ENCODE measurements at regions not wholly inside any gene's neighbourhood (a gene's known extent, or its start where the extent isn't known, plus 50 kb on each side); places are given as distances from the start of the nearest gene placed in this dataset.
"Not testable (repeated sequence)": the region's sequence is repeated elsewhere in the genome, so short reads cannot be mapped to it uniquely, and the experiment has no call there.

GRCh38 chr6:44017307-44017706 is 109.9 kb downstream of the MRPL14 start:
- not testable (repeated sequence) for DNase-seq (ENCODE audit: extremely low read depth, low read depth, low spot score)

DNA sequence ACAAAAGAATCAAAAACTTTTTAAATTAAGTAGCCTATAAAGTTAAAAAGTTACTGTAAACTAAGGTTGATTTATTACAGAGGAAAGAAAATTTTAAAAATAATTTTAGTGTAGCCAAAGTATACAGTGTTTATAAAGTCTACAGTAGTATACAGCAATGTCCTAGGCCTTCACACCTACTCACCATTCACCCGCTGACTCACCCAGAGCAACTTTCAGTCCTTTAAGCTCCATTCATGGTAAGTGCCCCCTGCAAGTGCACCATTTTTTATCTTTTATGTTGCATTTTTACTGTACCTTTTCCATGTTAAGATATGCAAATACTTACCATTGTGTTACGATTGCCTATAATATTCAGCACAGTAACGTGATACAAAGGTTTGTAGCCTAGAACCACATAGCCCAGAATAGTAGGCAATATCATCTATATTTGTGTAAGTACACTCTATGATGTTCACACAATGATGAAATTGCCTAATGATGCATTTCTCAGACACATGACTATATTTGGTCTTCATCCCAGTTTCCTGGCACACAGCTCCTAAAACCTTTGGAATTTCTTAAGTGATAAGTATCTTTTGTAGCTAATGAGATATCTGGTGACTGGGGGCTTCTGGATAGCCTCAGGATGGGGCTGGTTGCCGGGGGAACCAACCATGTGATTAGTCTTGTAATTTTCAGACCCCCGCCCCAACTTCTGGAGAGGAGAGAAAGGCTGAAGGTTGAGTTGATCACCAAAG is 111.0 kb downstream of the MRPL14 start:
- DNase-seq (ENCODE audit: extremely low read depth, low read depth, low spot score), result no peak

DNA sequence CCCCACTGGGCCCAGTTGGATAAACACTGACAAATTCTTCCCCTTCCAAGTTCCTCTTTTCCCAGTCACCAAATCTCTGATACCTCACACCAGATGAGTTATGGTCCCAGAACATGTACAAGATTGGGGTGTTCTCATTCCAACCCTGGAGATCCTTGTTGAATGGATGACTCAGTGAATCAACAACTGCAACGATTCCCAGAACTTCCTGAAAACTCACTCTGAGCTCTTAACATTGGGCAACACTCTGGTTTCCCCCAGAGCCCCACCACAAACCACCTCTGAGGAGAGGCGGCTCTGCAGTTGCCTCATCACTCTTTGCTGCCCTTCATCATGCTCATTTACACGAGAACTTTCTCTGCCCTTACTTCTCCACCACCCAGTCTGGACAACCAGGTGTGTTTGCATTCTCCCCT is 115.2 kb downstream of the MRPL14 start:
- DNase-seq (ENCODE audit: extremely low read depth, low read depth, low spot score), result no peak

DNA sequence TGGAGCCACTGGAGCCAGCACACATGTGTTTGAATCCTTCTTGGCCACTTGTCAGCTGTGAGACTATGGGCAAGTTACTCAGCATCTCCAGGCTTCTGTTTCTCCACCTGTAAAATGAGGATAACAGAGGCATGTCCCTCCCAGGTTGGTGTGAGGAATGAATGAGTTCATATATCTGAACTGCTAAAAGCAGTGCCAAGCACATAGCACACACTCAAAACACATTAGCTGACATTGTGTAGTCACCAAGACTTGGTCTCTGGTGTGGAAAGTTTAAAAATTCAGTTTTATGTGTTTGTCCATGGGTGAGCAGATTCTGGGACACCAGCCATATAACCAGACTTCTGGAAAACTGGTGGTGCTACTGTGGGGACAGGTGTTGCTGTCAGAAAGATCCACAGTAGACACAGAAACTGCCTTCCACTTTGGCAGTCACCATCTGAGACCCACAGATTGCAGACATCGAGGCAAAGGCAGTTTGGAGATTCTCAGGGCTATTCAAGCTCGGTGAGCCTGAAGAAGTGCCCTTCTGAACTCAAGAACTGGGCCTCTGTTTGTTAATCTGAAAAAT is 115.8 kb downstream of the MRPL14 start:
- DNase-seq (ENCODE audit: extremely low read depth, low read depth, low spot score), result no peak

- DNase-seq (ENCODE audit: extremely low read depth, low read depth, low spot score), result no peak
Measured at GRCh38 chr6:44010411-44011349, 116.6 kb downstream of the MRPL14 start.

GRCh38 chr6:44009425-44010321 is 117.6 kb downstream of the MRPL14 start:
- DNase-seq (ENCODE audit: extremely low read depth, low read depth, low spot score), result no peak

DNA sequence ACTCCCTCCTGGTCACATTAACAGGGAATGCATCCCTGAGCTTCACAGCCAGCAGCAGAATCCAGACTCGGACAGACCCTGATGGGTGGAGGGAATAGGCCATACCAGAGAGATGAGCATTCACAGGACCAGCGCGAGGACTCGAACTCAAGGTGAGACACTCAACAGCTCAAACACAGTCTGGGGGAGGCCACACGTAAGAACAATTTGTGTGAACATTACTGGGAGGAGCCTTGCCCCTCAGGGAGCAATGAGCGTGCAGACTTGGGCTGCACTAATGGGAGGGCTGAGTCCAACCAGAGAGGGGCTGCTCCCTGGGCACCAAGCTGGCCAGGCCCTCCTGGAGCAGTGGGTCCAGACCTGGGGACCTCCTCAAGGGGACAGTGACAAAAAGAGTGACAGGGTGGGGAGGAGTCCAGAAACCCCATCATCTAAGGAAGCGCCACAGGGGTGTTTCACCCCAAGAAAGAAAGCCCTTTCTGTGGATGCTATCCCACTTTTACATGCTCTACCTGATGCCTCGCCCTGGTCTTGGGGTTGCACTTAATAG is 118.4 kb downstream of the MRPL14 start:
- DNase-seq (ENCODE audit: extremely low read depth, low read depth, low spot score), result no peak

GRCh38 chr6:44007818-44008621 is 119.2 kb downstream of the MRPL14 start:
- DNase-seq (ENCODE audit: extremely low read depth, low read depth, low spot score), result no peak

GRCh38 chr6:44006872-44007303 is 120.4 kb downstream of the MRPL14 start:
- DNase-seq (ENCODE audit: extremely low read depth, low read depth, low spot score), result no peak

GRCh38 chr6:44006123-44006871 is 121.0 kb downstream of the MRPL14 start:
- no peak for DNase-seq (ENCODE audit: extremely low read depth, low read depth, low spot score)

DNA sequence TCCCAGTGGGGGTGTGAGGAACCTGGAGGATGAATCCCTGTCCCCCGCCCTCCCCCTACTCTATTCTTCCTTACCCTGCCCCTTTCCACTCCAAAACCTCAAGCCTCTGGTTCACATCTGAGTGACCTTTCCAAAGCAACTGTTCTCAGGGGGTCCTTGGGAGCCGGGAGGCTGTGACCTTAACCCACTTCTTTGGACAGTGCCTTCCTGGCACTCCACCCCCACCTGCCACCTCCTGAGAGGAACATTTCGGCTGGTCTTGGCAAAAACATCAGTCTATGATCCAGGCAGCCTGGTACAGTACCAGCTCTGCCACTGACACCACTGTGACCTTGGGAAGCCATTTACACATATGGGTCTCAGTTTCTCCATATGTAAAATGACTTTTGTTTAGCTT is 121.7 kb downstream of the MRPL14 start:
- no peak for DNase-seq (ENCODE audit: extremely low read depth, low read depth, low spot score)

- no peak for DNase-seq (ENCODE audit: extremely low read depth, low read depth, low spot score)
Measured at GRCh38 chr6:44004625-44005506, 122.4 kb downstream of the MRPL14 start.

DNA sequence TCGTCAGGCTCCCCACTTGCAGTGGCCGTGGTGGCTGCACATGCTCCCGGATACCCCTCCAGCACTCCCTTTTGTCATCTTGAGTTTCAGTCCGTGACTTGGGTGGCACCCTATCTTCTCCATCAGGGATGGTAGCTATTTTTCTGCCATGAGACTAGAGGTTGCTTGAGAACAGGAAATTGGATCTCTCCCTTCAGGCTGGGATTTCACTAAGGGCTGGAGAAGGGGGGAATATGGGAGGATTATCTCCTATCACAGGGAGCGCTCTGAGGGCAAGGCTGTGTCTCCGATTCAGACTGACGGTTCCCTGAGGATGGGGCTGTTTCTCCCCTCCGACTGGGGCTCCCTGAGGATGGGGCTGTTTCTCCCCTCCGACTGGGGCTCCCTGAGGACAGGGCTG is 123.1 kb downstream of the MRPL14 start:
- no peak for DNase-seq (ENCODE audit: extremely low read depth, low read depth, low spot score)

DNA sequence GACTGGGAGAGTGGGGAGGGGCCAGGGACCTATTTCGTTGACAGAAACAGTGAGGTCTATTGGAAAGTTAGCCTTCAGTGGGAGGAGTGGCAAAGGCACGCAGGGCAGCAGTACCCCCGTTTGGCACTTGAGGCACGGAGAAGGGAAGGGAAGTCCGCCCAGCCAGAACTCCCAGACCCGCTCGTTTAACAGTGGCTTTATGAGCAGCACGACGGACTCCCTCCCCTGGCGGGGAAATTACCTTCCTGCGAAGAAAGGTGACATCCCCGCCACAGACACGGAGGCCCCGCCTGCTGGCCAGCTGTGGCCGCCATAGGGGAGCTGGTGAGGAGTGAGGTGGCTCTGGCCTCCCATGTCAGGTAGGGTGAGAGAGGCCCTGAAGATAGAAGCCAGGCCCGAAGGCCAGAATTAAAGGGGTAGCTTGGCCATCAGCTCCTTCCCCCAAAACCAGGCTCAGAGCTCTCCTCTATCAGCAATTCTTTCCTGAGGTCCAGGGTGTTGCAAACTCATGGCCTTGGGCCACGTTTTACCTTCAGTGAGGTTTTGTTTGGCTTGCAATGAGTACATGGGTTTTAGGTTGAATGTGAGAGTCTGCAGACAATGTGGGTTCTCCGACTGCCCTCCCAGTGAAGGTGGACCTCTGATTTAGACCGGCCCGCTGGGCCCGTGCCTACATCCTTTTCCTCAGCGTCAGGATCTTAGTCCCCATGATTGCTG is 123.7 kb downstream of the MRPL14 start:
- DNase-seq (ENCODE audit: extremely low read depth, low read depth, low spot score), result no peak

- no peak for DNase-seq (ENCODE audit: extremely low read depth, low read depth, low spot score)
Measured at GRCh38 chr6:44002593-44003344, 124.5 kb downstream of the MRPL14 start.

- no peak for DNase-seq (ENCODE audit: extremely low read depth, low read depth, low spot score)
Measured at GRCh38 chr6:44002067-44002592, 125.1 kb downstream of the MRPL14 start.
